Right lobe of liver (tissue), 6 donors: ENCODE measurements at regions not wholly inside any gene's neighbourhood (a gene's known extent, or its start where the extent isn't known, plus 50 kb on each side); places are given as distances from the start of the nearest gene placed in this dataset.

Source experiments
- ATAC-seq, 4 donors: fragments of 200-7000 bp; cut with Tn5 transposase; one replicate each; pipeline ENCODE4 v1.9.1; 2020; ENCODE audit warnings: mild to moderate bottlenecking in 4 of 4, moderate library complexity in 4 of 4
- DNase-seq, 3 donors: peaks; one replicate each; pipeline ENCODE4 v3.0.0-alpha.2; 2020
- H3K27ac ChIP-seq, 3 donors: fragments of 200-600 bp; one replicate each; pipeline ENCODE4 v1.8.0; 2022
- H3K27me3 ChIP-seq, 2 donors: fragments of 200-600 bp; one replicate each; pipeline ENCODE4 v1.8.0; 2022
- H3K36me3 ChIP-seq, 4 donors: fragments of 200-600 bp; sonication (generic) in 1 of 4; one replicate each; pipeline versions ENCODE4 v1.5.1 to v1.8.0; 2017 to 2022; ENCODE audit warnings: control low read depth in 1 of 4
- H3K4me1 ChIP-seq, 4 donors: fragments of 200-600 bp; sonication (generic) in 1 of 4; one replicate each; pipeline versions ENCODE4 v1.5.1 to v1.8.0; 2017 to 2022; ENCODE audit warnings: control low read depth in 1 of 4
- H3K4me3 ChIP-seq, 3 donors: fragments of 200-600 bp; one replicate each; pipeline ENCODE4 v1.8.0; 2022
- H3K9me3 ChIP-seq, 4 donors: fragments of 200-600 bp; sonication (generic) in 1 of 4; one replicate each; pipeline versions ENCODE4 v1.5.1 to v1.8.0; 2017 to 2022; ENCODE audit warnings: control low read depth in 1 of 4
- POLR2A ChIP-seq: fragments of 450-650 bp; IDR thresholded peaks from one replicate; pipeline ENCODE4 v1.6.1; 2017; ENCODE audit warnings: antibody characterized with exemption, mild to moderate bottlenecking
- WGBS: methylation state at CpG from one replicate; pipeline ENCODE4 v1.1.6; 2018; ENCODE audit warnings: low coverage, low lambda C conversion rate; ENCODE audit not compliant: insufficient coverage; ENCODE audit errors: missing lambda C conversion rate; 5-methylcytosine and 5-hydroxymethylcytosine counted together
- intact Hi-C, 2 donors: fragments of 100-400 bp; cut with DNase I; formaldehyde crosslinking; loops; one replicate each; pipeline versions ENCODE4 v1.11.2 to v1.14.1; 2022
- TF ChIP-seq, protein P1 (sequence below), 4 donors: fragments of 200-600 bp in 3 of 4; fragments of 450-650 bp in 1 of 4; IDR thresholded peaks; one replicate each; pipeline versions ENCODE4 v1.5.1 to v1.8.0; 2016 to 2022; ENCODE audit warnings: antibody characterized with exemption in 4 of 4, mild to moderate bottlenecking in 2 of 4
- donor health status: DM: no; HTN: yes; CAD: no.
- donor health status: DM: no; HTN: no; CAD: no.
- donor health status: DM: no; HTN: no; CAD: no.
- donor health status: DM: no; HTN: yes; CAD: no.
- donor health status: DM: no; HTN: yes; CAD: no.

DNA sequence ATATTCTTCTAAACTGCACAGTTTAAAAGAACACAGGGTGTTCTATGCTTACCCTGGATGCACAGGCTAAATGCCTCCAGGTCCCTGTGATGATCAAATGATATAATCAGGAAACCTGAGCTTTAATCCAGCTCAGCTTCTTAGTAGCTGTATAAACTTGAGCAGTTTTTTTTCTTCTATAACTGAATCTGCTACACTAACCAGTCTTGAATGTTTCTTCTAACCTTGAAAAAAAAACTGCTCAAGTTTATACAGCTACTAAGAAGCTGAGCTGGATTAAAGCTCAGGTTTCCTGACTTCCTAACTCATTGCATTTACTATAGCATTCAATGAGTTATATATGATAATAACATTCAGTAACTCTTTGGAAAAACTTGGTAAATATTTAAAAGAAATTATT lies 358.2 kb downstream of the CD109 start:
- Histone ChIP-seq H3K36me3 (no peaks in the 10 kb centered on the region), H3K4me3 (no peak overlapping the region), H3K27me3 (no peaks in the 10 kb centered on the region), H3K27ac (no peak overlapping the region), H3K4me1 (no peaks in the 10 kb centered on the region), H3K9me3 (no peaks in the 10 kb centered on the region)
- ATAC-seq (no peak), DNase-seq (no peak)
- intact Hi-C loops: no loop called here
- TF ChIP-seq, protein P1, sequence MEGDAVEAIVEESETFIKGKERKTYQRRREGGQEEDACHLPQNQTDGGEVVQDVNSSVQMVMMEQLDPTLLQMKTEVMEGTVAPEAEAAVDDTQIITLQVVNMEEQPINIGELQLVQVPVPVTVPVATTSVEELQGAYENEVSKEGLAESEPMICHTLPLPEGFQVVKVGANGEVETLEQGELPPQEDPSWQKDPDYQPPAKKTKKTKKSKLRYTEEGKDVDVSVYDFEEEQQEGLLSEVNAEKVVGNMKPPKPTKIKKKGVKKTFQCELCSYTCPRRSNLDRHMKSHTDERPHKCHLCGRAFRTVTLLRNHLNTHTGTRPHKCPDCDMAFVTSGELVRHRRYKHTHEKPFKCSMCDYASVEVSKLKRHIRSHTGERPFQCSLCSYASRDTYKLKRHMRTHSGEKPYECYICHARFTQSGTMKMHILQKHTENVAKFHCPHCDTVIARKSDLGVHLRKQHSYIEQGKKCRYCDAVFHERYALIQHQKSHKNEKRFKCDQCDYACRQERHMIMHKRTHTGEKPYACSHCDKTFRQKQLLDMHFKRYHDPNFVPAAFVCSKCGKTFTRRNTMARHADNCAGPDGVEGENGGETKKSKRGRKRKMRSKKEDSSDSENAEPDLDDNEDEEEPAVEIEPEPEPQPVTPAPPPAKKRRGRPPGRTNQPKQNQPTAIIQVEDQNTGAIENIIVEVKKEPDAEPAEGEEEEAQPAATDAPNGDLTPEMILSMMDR (IDR thresholded peaks at IDR 0.05): no peak
- no peak for TF ChIP-seq POLR2A

DNA sequence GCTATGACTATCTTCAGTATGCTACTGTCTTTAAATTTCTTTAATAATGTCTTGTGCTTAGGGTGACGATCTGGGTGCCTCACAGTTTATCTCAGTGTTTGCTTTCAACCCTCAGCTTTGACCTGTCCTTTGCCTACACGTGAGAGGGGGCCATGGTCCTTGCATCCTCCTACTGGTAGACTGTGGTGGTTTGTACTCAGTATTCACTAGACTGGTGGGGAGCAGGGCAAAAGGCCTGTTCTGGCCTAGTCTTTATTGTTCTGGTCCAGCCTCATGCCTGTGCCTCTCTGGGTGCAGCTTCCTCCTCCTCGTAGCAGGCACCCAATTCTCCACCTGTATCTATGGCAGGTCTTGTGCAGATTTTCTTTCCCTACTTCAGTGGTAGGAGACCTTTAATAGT lies 354.9 kb downstream of the CD109 start:
- TF ChIP-seq POLR2A: no peak
- TF ChIP-seq, protein P1 (IDR thresholded peaks at IDR 0.05): no peak
- 43% methylated on average over 3 of the region's 3 CpGs for WGBS
- H3K4me3 ChIP-seq: no peak overlapping the region
- no peak overlapping the region for H3K27ac ChIP-seq
- ATAC-seq: no peak
- no peaks in the 10 kb centered on the region for H3K27me3 ChIP-seq
- no peaks in the 10 kb centered on the region for H3K9me3 ChIP-seq
- H3K4me1 ChIP-seq: no peaks in the 10 kb centered on the region
- intact Hi-C loops: no loop called here
- H3K36me3 ChIP-seq: no peaks in the 10 kb centered on the region
- no peak for DNase-seq

DNA sequence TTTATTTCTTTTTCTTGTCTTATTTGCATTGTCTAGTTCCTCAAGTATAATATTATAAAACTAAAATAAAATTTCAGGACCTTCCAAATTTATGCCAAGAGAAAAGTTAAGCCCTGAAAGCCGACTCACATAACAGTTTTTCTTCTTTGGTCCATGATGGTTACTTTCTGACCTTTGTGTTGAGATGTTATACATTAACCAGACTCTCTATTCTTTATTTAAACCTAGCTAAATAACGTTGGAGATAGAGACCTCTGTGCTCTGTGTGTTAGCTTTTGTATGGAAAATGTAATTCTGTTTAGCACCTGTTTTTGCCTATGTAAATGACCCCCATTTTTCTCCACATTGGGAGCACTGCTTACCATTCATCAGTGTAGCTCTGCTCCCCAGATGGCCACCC lies 352.4 kb downstream of the CD109 start:
- no peak for TF ChIP-seq POLR2A
- TF ChIP-seq, protein P1 (IDR thresholded peaks at IDR 0.05): no peak
- no peaks in the 10 kb centered on the region for H3K36me3 ChIP-seq
- WGBS: 6% methylated on average over 2 of the region's 2 CpGs
- H3K4me1 ChIP-seq: peaks cover 0 to 16% (median 0%) of the 10 kb centered on the region in 4 donors
- DNase-seq (no peak), ATAC-seq (peak in 2 of 4 donors; percentile 43 to 47)
- no peaks in the 10 kb centered on the region for H3K27me3 ChIP-seq
- H3K4me3 ChIP-seq: no peak overlapping the region
- intact Hi-C loops: no loop called here
- H3K9me3 ChIP-seq: no peaks in the 10 kb centered on the region
- H3K27ac ChIP-seq: no peak overlapping the region

DNA sequence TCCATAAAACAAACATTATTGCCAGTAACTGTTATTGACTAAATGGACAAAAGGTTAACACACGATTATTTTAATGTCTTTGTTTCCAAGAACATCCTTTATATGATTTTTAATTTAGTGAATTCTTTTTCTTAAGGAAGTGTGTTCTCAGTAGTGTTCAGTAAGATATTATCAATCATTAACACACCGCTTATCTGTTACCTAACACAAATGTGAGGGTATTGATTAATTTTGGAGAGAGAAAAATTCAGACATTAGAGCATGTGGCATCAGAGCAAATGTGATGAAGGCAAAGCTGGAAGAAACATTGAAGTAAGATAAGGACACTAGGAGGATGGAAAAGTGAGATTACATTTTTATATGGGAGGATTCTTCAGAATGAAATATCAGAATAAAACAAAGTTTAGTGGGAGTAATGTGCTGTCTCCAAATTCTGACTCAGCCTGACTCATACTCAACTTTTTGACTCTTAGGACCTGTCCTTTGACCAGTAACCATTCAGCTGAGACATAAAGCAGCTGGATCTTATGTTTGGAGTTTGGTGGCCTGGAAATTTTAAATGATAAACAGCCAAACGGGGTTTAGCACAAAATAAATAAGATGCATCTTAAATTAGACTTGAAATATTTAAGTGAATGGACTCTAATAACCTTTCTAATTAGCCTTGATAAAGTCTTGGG lies 348.6 kb downstream of the CD109 start:
- Histone ChIP-seq H3K4me3 (no peak overlapping the region), H3K27ac (no peak overlapping the region), H3K27me3 (no peaks in the 10 kb centered on the region), H3K9me3 (no peaks in the 10 kb centered on the region), H3K4me1 (peaks cover 0 to 16% (median 0%) of the 10 kb centered on the region in 4 donors), H3K36me3 (no peaks in the 10 kb centered on the region)
- ATAC-seq (peak; percentile 49 to 97 (median 68)), DNase-seq (no peak)
- TF ChIP-seq, protein P1 (IDR thresholded peaks at IDR 0.05): no peak
- TF ChIP-seq POLR2A: no peak
- 20% methylated on average over 3 of the region's 3 CpGs for WGBS
- intact Hi-C loops: no loop called here

DNA sequence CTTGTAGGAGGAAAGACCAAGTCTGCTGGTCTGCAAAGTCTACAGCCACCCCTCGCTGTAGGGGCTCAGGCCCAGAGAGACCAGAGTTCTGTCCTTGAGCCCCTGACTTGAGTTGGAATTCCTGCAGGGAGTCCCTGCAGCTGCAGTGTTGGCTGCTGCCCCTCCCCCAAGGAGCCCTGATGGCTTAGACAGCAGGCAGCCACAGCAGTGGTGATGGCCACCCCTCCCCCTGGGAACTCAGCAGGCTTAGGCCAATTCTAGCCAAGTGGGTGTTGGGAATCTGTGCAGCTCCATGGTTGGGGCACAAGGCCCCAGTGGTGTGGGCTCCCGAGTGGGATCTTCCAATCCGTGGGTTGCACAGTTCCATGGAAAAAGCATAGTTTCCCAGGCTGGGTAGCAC lies 345.4 kb downstream of the CD109 start:
- intact Hi-C loops: no loop called here
- no peak for ATAC-seq
- DNase-seq: no peak
- H3K36me3 ChIP-seq: no peaks in the 10 kb centered on the region
- no peak for TF ChIP-seq POLR2A
- TF ChIP-seq, protein P1 (IDR thresholded peaks at IDR 0.05): no peak
- no peaks in the 10 kb centered on the region for H3K27me3 ChIP-seq
- H3K4me3 ChIP-seq: no peak overlapping the region
- no CpG with 5 or more reads among the region's 3 CpGs for WGBS
- H3K4me1 ChIP-seq: peaks cover 0 to 16% (median 0%) of the 10 kb centered on the region in 4 donors
- no peak overlapping the region for H3K27ac ChIP-seq
- H3K9me3 ChIP-seq: no peaks in the 10 kb centered on the region
